HG03442 (cell line): ENCODE measurements at regions not wholly inside any gene's neighbourhood (a gene's known extent, or its start where the extent isn't known, plus 50 kb on each side); places are given as distances from the start of the nearest gene placed in this dataset.

ENCODE experiments used
- ATAC-seq: cut with Tn5 transposase; IDR thresholded peaks from one replicate; pipeline ENCODE4 v1.9.1; 2021; ENCODE audit warnings: mild to moderate bottlenecking, moderate library complexity; ENCODE audit not compliant: unreplicated experiment

- ATAC-seq: no peak
Observed at GRCh38 chr2:134153294-134153880, 100.5 kb upstream of the MGAT5 start.

GRCh38 chr2:134154246-134154645 is 99.6 kb upstream of the MGAT5 start:
- peak; percentile 53 for ATAC-seq

GRCh38 chr2:134155134-134155533 is 98.7 kb upstream of the MGAT5 start:
- ATAC-seq: peak; percentile 64

- no peak for ATAC-seq
Observed at GRCh38 chr2:134158295-134158694, 95.6 kb upstream of the MGAT5 start.

- no peak for ATAC-seq
Observed at GRCh38 chr2:134161170-134161547, 92.7 kb upstream of the MGAT5 start.

GRCh38 chr2:134163336-134163735 is 90.5 kb upstream of the MGAT5 start:
- ATAC-seq: no peak

GRCh38 chr2:134164306-134164705 is 89.6 kb upstream of the MGAT5 start:
- no peak for ATAC-seq

GRCh38 chr2:134167015-134167414 is 86.9 kb upstream of the MGAT5 start:
- ATAC-seq: no peak

- ATAC-seq: peak; percentile 76
Observed at GRCh38 chr2:134169788-134170187, 84.1 kb upstream of the MGAT5 start.

- peak; percentile 16 for ATAC-seq
Observed at GRCh38 chr2:134170294-134170693, 83.6 kb upstream of the MGAT5 start.

- ATAC-seq: no peak
Observed at GRCh38 chr2:134170700-134171099, 83.2 kb upstream of the MGAT5 start.

GRCh38 chr2:134173338-134174016 is 80.4 kb upstream of the MGAT5 start:
- ATAC-seq: no peak

GRCh38 chr2:134174711-134175110 is 79.2 kb upstream of the MGAT5 start:
- ATAC-seq: no peak

GRCh38 chr2:134175834-134176233 is 78.0 kb upstream of the MGAT5 start:
- no peak for ATAC-seq

GRCh38 chr2:134177351-134177931 is 76.4 kb upstream of the MGAT5 start:
- ATAC-seq: no peak

GRCh38 chr2:134178138-134178877 is 75.6 kb upstream of the MGAT5 start:
- no peak for ATAC-seq

GRCh38 chr2:134181219-134181618 is 72.7 kb upstream of the MGAT5 start:
- no peak for ATAC-seq

GRCh38 chr2:134183679-134184078 is 70.2 kb upstream of the MGAT5 start:
- no peak for ATAC-seq

GRCh38 chr2:134185639-134186038 is 68.2 kb upstream of the MGAT5 start:
- no peak for ATAC-seq

- no peak for ATAC-seq
Observed at GRCh38 chr2:134189009-134189720, 64.7 kb upstream of the MGAT5 start.
